HG03439 (cell line): ENCODE measurements at regions not wholly inside any gene's neighbourhood (a gene's known extent, or its start where the extent isn't known, plus 50 kb on each side); places are given as distances from the start of the nearest gene placed in this dataset.

Source experiments
- ATAC-seq: cut with Tn5 transposase; IDR thresholded peaks from one replicate; pipeline ENCODE4 v1.9.1; 2021; ENCODE audit warnings: mild to moderate bottlenecking, moderate library complexity; ENCODE audit not compliant: unreplicated experiment

- no peak for ATAC-seq
Observed at GRCh38 chr18:42137693-42138375, 182.8 kb downstream of the PIK3C3 start.

DNA sequence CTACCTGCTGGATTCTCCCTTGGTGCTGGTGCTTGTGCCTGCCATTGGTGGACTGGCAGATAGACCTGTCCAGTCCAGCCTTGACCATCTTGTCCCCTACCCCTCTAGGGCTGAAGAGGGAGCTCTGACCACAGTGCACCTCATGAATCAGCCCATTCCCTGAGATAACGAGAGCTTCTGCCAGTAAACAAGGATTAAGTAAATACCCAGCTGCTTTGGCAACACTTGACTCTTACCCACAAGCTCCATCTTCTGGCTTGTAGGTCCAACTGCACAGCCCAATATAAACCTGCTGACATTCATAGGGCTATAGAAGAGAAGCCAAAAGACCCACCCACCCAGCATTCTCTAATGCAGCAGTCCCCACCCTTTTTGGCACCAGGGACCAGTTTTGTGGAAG lies 186.4 kb downstream of the PIK3C3 start:
- ATAC-seq, result no peak

GRCh38 chr18:42155024-42155423 lies 200.0 kb downstream of the PIK3C3 start:
- ATAC-seq, result no peak

- ATAC-seq, result no peak
Observed at GRCh38 chr18:42156281-42156680, 201.2 kb downstream of the PIK3C3 start.

- ATAC-seq, result no peak
Observed at GRCh38 chr18:42157420-42157819, 202.4 kb downstream of the PIK3C3 start.

DNA sequence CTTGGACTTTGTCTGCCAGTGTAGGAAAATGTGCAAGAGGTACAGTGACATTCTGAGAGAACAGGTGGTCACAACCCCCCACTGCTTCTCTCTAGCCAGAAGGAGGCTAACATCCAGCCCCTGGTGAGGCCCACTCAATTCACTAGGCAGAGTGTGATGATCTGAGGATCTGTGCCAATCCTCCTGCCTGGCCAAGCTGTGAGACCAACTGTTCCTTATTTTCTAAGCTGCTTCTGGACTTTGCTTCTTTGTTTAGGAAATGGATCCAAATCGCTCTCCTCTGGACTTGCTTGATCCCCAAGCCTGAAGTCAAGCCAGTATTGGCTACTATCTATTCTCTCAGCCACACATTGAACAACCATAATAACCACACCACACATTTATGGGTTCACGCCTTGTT lies 202.8 kb downstream of the PIK3C3 start:
- no peak for ATAC-seq

DNA sequence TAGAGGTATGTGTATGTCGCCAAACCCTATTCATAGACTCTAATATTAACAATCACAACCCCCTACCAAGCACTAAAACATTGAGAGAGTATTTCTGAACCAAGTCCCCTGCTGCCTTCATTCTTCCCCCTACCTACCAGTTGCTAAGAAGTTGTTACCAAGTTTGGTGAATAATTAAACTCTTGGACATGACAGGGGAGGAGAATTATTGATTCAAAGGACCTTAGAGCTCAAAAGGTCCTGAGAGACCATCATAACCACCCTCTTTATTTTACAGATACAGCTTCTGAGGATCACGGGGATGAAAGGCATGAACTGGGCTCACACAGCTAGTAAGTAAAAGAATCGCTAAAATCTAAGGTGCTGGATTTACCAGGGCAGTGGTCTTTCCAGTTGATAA lies 204.1 kb downstream of the PIK3C3 start:
- no peak for ATAC-seq

DNA sequence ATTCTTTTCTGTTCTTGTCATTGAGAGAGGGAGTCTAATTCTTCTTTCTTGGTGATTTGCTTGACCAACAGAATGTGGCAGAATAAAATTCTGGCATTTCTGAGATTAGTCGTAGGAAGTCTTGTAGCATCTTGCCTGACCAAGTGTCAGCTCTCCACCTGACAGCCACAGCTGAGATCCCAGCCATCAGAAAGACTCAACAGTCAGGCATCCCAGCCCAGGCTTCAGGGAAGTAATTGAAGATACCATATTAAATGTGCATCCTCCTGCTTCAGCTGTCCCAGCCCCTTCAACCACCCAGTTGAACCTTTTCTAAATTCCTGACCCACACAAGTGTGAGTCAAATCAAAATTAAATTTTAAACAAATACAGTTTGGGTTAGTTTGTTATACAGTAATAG lies 208.3 kb downstream of the PIK3C3 start:
- no peak for ATAC-seq

GRCh38 chr18:42164556-42164955 lies 209.5 kb downstream of the PIK3C3 start:
- no peak for ATAC-seq

DNA sequence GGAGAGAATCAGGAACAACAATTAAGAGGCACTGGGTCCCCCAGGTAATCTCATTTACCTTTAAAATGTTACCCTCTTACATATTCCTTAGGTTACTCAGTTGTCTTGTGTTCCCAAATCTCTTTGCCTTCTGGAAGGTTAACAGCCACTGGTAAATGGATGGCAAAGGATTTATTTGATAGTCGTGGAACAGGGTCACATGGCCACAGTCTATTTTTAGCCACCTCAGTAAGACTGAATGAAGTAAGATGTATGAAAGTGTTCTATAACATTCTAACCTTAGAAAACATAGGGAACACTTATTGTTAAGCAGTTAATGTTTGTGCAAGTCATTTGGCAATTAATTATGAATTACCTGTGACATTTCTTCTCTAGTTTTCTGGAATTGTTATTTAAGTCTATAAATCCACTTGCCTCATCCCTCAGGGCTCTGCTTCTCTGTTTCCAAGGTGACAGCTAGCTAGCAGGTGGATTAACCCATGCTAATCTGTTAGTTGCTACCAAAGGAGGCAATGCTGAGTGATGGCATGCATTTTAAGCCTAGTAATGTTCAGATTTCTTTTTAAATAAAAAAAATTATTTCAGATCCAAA lies 211.0 kb downstream of the PIK3C3 start:
- no peak for ATAC-seq

- no peak for ATAC-seq
Observed at GRCh38 chr18:42168487-42168886, 213.5 kb downstream of the PIK3C3 start.

GRCh38 chr18:42168907-42169306 lies 213.9 kb downstream of the PIK3C3 start:
- ATAC-seq, result no peak

DNA sequence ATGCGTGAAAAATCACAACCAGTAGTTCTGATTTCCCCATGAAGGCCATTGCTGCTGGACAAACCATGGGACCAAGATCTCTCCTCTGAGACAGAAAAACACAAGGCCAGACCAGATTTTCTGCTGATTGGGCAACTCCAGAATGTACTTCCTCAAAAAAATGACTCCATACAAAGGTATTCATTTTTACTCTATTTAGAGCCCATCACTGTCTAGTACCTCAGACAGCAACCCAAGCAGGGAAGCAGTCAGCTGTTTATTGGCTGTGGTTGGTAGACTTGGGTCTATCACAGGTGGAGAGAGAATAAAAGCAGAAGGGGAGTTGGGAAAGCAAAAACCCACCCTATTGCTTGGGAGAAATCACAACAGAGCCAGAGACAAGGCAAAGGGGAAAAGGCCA lies 219.9 kb downstream of the PIK3C3 start:
- ATAC-seq, result no peak

DNA sequence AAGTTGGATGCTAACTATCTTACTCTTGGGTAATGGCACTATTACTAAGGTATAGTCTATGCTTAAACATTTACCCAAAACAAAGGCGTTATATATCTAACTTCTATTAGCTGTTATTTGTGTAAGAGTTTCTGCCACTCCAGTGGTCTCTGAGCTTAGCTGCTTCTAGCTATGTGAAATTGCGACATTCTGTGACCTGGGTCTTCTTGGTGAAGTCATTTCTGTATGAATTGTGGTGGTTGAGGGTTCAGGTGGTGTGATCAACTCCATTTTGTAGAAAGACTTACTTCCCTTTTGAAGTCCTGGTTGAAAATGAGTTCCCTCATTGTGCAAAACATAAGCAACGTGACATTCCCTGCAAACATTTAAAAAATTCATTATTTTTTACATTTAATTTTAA lies 221.6 kb downstream of the PIK3C3 start:
- ATAC-seq, result no peak

DNA sequence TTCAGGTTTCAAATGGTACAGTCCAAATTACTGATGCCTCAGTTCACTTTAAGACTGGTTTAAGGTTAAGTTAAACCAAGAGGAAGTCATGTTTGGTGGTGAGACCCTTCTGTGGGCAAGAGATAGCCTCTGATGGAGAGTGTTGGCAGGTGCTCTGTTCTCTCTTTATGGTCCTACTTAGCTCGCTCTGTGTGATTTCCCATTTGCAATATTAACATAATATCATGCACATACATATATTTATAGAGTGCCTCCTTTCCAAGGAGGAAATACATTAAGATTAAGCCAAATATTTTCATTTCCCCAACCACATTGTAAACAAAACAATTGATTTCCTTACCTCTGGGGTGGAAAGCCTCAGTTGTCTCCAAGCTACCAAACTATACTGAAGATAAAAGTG lies 222.4 kb downstream of the PIK3C3 start:
- ATAC-seq, result no peak

GRCh38 chr18:42178376-42179080 lies 223.5 kb downstream of the PIK3C3 start:
- no peak for ATAC-seq

DNA sequence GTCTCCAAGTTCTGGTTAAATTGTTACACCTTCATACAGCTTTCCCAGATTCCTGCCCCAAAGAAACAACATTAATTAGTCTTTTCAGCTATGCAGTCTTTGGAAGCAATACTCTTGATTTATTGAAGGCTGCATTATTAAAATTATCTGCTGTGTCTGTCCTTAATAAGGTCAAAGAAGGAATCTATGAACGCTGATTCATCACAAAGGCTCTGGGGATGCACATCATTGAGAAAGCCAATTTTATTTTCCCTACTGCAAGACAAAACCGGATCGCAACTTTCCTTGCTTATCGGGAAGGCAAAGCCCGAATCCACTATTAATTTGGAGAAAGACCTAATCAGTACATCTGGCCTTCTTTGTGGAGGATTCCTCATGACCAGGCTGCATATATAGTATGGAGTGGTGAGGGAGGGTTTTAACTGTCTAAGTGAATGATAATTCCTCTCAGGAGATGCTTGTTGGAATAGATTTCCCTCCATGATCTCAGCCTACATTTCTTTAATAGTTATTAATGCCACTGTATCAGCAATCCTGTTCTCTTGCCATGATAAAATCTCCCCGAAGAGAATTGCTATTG lies 224.6 kb downstream of the PIK3C3 start:
- ATAC-seq, result no peak

- no peak for ATAC-seq
Observed at GRCh38 chr18:42181474-42181873, 226.4 kb downstream of the PIK3C3 start.

GRCh38 chr18:42182728-42183700 lies 228.0 kb downstream of the PIK3C3 start:
- ATAC-seq, result no peak

DNA sequence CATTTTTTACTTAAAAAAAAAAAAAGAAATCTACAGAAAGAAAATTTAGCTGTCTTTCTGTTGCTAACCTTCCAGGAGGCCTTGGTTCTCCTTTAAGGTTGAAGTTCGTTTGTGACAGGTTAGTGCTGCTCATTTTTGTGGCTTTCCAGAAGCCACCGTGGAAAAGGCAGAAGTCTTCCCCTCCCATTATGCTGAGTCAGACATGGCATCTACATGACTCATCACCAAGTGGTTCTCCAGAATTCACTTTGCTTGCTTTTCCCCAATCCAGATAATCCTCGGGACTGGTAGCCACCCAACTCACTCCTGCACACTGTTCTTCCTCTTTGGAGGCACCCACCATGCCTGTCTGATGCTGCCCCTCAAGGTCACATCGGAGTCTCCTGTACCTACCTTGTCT lies 228.7 kb downstream of the PIK3C3 start:
- no peak for ATAC-seq
